Activated naive CD8-positive, alpha-beta T cell treated with anti-CD3 and anti-CD28 coated beads, Interleukin-2, amount 50 U/mL, for 24 hours (primary cell): ENCODE measurements at regions not wholly inside any gene's neighbourhood (a gene's known extent, or its start where the extent isn't known, plus 50 kb on each side); places are given as distances from the start of the nearest gene placed in this dataset.

Experiments used
- ATAC-seq: fragments of 150-1000 bp; cut with Tn5 transposase; one replicate; pipeline ENCODE4 v1.10.0; 2021
- DNase-seq: peaks from one replicate; pipeline ENCODE4 v3.0.0; 2021
- H3K27ac Mint-ChIP-seq: one replicate; pipeline ENCODE4 v1.8.0; 2021; ENCODE audit warnings: mild to moderate bottlenecking, mixed read lengths
- H3K27me3 Mint-ChIP-seq: one replicate; pipeline ENCODE4 v1.8.0; 2021; ENCODE audit warnings: mixed read lengths
- H3K36me3 Mint-ChIP-seq: one replicate; pipeline ENCODE4 v1.8.0; 2021; ENCODE audit warnings: low read depth, mixed read lengths
- H3K4me1 Mint-ChIP-seq: one replicate; pipeline ENCODE4 v1.8.0; 2021; ENCODE audit warnings: mixed read lengths
- H3K4me3 Mint-ChIP-seq: one replicate; pipeline ENCODE4 v1.8.0; 2021; ENCODE audit warnings: mild to moderate bottlenecking, moderate library complexity, mixed read lengths
- H3K9me3 Mint-ChIP-seq: one replicate; pipeline ENCODE4 v1.8.0; 2021; ENCODE audit warnings: mixed read lengths

DNA sequence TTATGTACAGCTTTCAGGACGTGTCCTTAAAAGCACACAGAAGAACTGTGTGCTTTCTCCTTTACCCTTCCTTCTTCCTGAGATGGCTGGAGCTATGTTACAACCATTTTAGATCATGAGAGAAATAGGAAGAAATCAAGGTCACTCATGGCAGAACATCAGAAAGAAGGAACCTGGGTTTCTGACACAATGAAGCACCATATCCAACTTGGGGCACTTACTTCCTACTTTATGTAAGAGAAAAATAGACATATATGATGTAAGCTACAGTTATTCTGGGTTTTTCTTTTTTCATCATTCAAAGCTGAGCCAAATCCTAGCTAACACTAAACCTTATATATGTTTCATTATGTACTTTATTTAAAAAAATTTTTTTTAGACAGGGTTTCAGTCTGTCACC, 79.5 kb downstream of the FAM161A start:
- ATAC-seq, result no peak
- Mint-ChIP-seq H3K4me3 (no peak overlapping the region), H3K4me1 (peaks cover 3% of the 10 kb centered on the region), H3K36me3 (no peaks in the 10 kb centered on the region), H3K9me3 (no peaks in the 10 kb centered on the region), H3K27ac (no peak overlapping the region), H3K27me3 (peaks cover 9% of the 10 kb centered on the region)
- no peak for DNase-seq

- Mint-ChIP-seq H3K4me1 (peaks cover 3% of the 10 kb centered on the region), H3K27me3 (peaks cover 3% of the 10 kb centered on the region), H3K36me3 (no peaks in the 10 kb centered on the region), H3K4me3 (no peak overlapping the region), H3K27ac (no peak overlapping the region), H3K9me3 (no peaks in the 10 kb centered on the region)
- ATAC-seq (peak; percentile 15), DNase-seq (no peak)
Observed at GRCh38 chr2:61771904-61772845, 81.7 kb downstream of the FAM161A start.

GRCh38 chr2:61770746-61771145, 83.1 kb downstream of the FAM161A start:
- no peak for DNase-seq
- H3K9me3 Mint-ChIP-seq, result no peaks in the 10 kb centered on the region
- H3K36me3 Mint-ChIP-seq, result no peaks in the 10 kb centered on the region
- H3K4me3 Mint-ChIP-seq, result no peak overlapping the region
- H3K27me3 Mint-ChIP-seq, result no peaks in the 10 kb centered on the region
- H3K27ac Mint-ChIP-seq, result no peak overlapping the region
- no peak for ATAC-seq
- no peaks in the 10 kb centered on the region for H3K4me1 Mint-ChIP-seq

GRCh38 chr2:61770298-61770697, 83.6 kb downstream of the FAM161A start:
- DNase-seq, result no peak

GRCh38 chr2:61769093-61769675, 84.7 kb downstream of the FAM161A start:
- H3K9me3 Mint-ChIP-seq, result no peaks in the 10 kb centered on the region
- no peaks in the 10 kb centered on the region for H3K36me3 Mint-ChIP-seq
- H3K4me1 Mint-ChIP-seq, result peaks cover 7% of the 10 kb centered on the region
- H3K27ac Mint-ChIP-seq, result no peak overlapping the region
- DNase-seq (no peak), ATAC-seq (no peak)
- H3K27me3 Mint-ChIP-seq, result no peaks in the 10 kb centered on the region
- no peak overlapping the region for H3K4me3 Mint-ChIP-seq

More at GRCh38 chr2:61770298-61770697, 83.6 kb downstream of the FAM161A start:
- no peaks in the 10 kb centered on the region for H3K36me3 Mint-ChIP-seq
- no peaks in the 10 kb centered on the region for H3K4me1 Mint-ChIP-seq
- no peak overlapping the region for H3K27ac Mint-ChIP-seq
- no peaks in the 10 kb centered on the region for H3K27me3 Mint-ChIP-seq
- no peak for ATAC-seq
- H3K9me3 Mint-ChIP-seq, result no peaks in the 10 kb centered on the region
- no peak overlapping the region for H3K4me3 Mint-ChIP-seq

- Mint-ChIP-seq H3K4me1 (peaks cover 28% of the 10 kb centered on the region), H3K27me3 (no peaks in the 10 kb centered on the region), H3K36me3 (no peaks in the 10 kb centered on the region), H3K9me3 (no peaks in the 10 kb centered on the region), H3K4me3 (peak overlapping the region; percentile 90), H3K27ac (peak overlapping the region; percentile 95)
- DNase-seq (peak; percentile 97), ATAC-seq (peak; percentile 99)
Observed at GRCh38 chr2:61764035-61764800, 89.6 kb downstream of the FAM161A start.

DNA sequence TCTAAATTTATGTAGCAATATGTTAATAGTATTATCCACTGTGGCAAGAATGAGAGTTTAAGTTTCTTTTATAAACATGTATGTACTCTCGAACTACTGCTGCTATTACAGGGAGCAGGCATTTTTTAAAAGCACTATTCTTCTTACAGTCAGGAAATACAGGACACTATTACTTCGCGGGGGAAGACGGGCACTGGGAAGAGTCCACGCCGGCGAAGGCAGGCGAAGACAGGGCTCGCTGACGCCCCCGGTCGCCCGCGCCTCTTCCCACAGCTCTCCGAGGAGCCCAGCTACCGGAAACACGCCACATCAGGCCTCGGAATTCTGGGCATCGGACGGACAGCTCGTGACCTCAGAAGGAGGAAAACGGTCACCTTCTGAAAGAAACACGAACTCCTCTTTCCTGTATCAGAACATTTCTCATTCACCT, 90.2 kb downstream of the FAM161A start:
- H3K4me3 Mint-ChIP-seq, result peak overlapping the region; percentile 90
- DNase-seq (peak; percentile 61), ATAC-seq (peak; percentile 17)
- H3K4me1 Mint-ChIP-seq, result peaks cover 31% of the 10 kb centered on the region
- H3K27ac Mint-ChIP-seq, result peak overlapping the region; percentile 95
- no peaks in the 10 kb centered on the region for H3K36me3 Mint-ChIP-seq
- H3K27me3 Mint-ChIP-seq, result no peaks in the 10 kb centered on the region
- H3K9me3 Mint-ChIP-seq, result no peaks in the 10 kb centered on the region

DNA sequence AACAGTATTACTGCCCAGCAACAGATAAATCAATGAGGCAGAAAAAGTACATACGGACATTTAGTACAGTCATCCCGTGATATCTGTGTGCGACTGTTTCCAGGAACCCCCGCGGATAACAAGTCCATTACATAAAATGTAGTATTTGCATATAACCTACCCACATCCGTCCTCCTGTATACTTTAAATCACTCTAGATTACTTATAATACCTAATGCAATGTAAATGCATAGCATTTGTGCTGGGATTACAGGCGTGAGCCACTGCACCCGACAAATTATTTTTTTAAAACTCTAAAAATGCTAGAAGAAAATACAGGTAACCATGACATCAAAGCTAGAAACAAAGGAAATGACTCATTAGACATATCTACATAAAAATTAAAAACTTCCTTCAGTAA, 91.6 kb downstream of the FAM161A start:
- ATAC-seq, result no peak

GRCh38 chr2:61759718-61760117, 94.1 kb downstream of the FAM161A start:
- DNase-seq, result no peak
- Mint-ChIP-seq H3K36me3 (no peaks in the 10 kb centered on the region), H3K4me3 (no peak overlapping the region), H3K9me3 (no peaks in the 10 kb centered on the region), H3K4me1 (peaks cover 34% of the 10 kb centered on the region), H3K27me3 (no peaks in the 10 kb centered on the region), H3K27ac (no peak overlapping the region)
- no peak for ATAC-seq

More for the DNA sequence above, 91.6 kb downstream of the FAM161A start:
- H3K4me1 Mint-ChIP-seq, result peaks cover 35% of the 10 kb centered on the region
- H3K36me3 Mint-ChIP-seq, result no peaks in the 10 kb centered on the region
- no peaks in the 10 kb centered on the region for H3K9me3 Mint-ChIP-seq
- no peak overlapping the region for H3K27ac Mint-ChIP-seq
- H3K4me3 Mint-ChIP-seq, result peak overlapping the region; percentile 32
- DNase-seq, result no peak
- H3K27me3 Mint-ChIP-seq, result no peaks in the 10 kb centered on the region

- Mint-ChIP-seq H3K4me3 (no peak overlapping the region), H3K27me3 (no peaks in the 10 kb centered on the region)
- no peak for DNase-seq
Observed at GRCh38 chr2:61759005-61759404, 94.9 kb downstream of the FAM161A start.

GRCh38 chr2:61758159-61758558, 95.7 kb downstream of the FAM161A start:
- no peaks in the 10 kb centered on the region for H3K36me3 Mint-ChIP-seq
- peak; percentile 78 for ATAC-seq

More at GRCh38 chr2:61759005-61759404, 94.9 kb downstream of the FAM161A start:
- ATAC-seq, result no peak
- H3K27ac Mint-ChIP-seq, result peak overlapping the region; percentile 15
- H3K36me3 Mint-ChIP-seq, result no peaks in the 10 kb centered on the region
- H3K4me1 Mint-ChIP-seq, result peaks cover 29% of the 10 kb centered on the region
- no peaks in the 10 kb centered on the region for H3K9me3 Mint-ChIP-seq

DNA sequence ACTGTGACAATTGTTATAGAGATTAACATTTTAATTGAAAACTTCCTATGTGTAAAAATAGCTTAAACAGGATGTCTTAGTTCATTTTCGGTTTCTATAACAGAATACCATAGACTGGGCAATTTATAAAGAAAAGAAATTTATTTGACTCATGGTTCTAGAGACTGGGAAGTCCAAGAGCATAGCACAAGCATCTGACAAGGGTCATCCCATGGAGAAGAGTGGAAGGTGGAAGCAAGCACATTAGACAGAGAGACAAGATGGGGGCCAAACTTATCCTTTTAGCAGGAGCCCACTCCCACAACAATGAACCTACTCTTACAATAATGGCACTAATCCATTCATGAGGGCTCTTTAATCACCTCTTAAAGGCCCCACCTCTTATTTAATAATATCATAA, 100.3 kb downstream of the FAM161A start:
- DNase-seq, result no peak
- no peak for ATAC-seq
- Mint-ChIP-seq H3K4me1 (peaks cover 5% of the 10 kb centered on the region), H3K9me3 (peaks cover 6% of the 10 kb centered on the region), H3K36me3 (no peaks in the 10 kb centered on the region), H3K27me3 (no peaks in the 10 kb centered on the region), H3K27ac (no peak overlapping the region), H3K4me3 (no peak overlapping the region)

More at GRCh38 chr2:61758159-61758558, 95.7 kb downstream of the FAM161A start:
- no peak for DNase-seq
- Mint-ChIP-seq H3K4me3 (no peak overlapping the region), H3K27me3 (no peaks in the 10 kb centered on the region), H3K4me1 (peaks cover 25% of the 10 kb centered on the region), H3K9me3 (peaks cover 3% of the 10 kb centered on the region), H3K27ac (no peak overlapping the region)

- no peak for DNase-seq
- ATAC-seq, result no peak
- Mint-ChIP-seq H3K9me3 (peaks cover 6% of the 10 kb centered on the region), H3K27me3 (no peaks in the 10 kb centered on the region), H3K4me1 (no peaks in the 10 kb centered on the region), H3K36me3 (no peaks in the 10 kb centered on the region), H3K4me3 (no peak overlapping the region), H3K27ac (no peak overlapping the region)
Observed at GRCh38 chr2:61750624-61751023, 103.2 kb downstream of the FAM161A start.

GRCh38 chr2:61742955-61743354, 110.9 kb downstream of the FAM161A start:
- no peak overlapping the region for H3K4me3 Mint-ChIP-seq
- DNase-seq (no peak), ATAC-seq (no peak)
- no peaks in the 10 kb centered on the region for H3K27me3 Mint-ChIP-seq
- H3K4me1 Mint-ChIP-seq, result no peaks in the 10 kb centered on the region
- H3K27ac Mint-ChIP-seq, result no peak overlapping the region
- H3K36me3 Mint-ChIP-seq, result no peaks in the 10 kb centered on the region
- no peaks in the 10 kb centered on the region for H3K9me3 Mint-ChIP-seq
